BJ (cell line): ENCODE measurements at regions not wholly inside any gene's neighbourhood (a gene's known extent, or its start where the extent isn't known, plus 50 kb on each side); places are given as distances from the start of the nearest gene placed in this dataset.
A peak's percentile ranks its signal among the peaks of the same experiment; 100 is the strongest.

ENCODE experiments used
- CTCF ChIA-PET: fragments of 350-600 bp; formaldehyde crosslinking; extraction: SDS; loops from one replicate; lab custom pipeline; 2021; ENCODE audit warnings: antibody characterized with exemption, inconsistent platforms; lab: Yijun Ruan, JAX
- POLR2A ChIA-PET: fragments of 300-600 bp; sonication (Branson Sonifier 250); formaldehyde crosslinking; extraction: SDS; loops from one replicate; lab custom pipeline; 2021; ENCODE audit warnings: antibody characterized with exemption; lab: Charles Lee
- DNase-seq: peaks from one replicate; pipeline ENCODE4 v3.0.0-alpha.2; 2011; ENCODE audit warnings: low read depth
- H3K27me3 ChIP-seq: 2 replicates; pipeline ENCODE4 v1.6.0; 2011; ENCODE audit warnings: low read length; ENCODE audit not compliant: control insufficient read depth, insufficient read depth
- H3K36me3 ChIP-seq: 2 replicates; pipeline ENCODE4 v1.5.1; 2011; ENCODE audit warnings: low read length; ENCODE audit not compliant: control insufficient read depth, insufficient read depth
- H3K4me3 ChIP-seq: 2 replicates; pipeline ENCODE4 v1.5.1; 2011; ENCODE audit warnings: low read depth, mild to moderate bottlenecking, control low read depth, low read length
- CTCF ChIP-seq: IDR thresholded peaks from 2 replicates; pipeline ENCODE4 v1.5.1; 2011; ENCODE audit warnings: low read depth, mild to moderate bottlenecking, control low read depth, inconsistent platforms, low read length, moderate library complexity; ENCODE audit not compliant: insufficient read depth

GRCh38 chr2:228673876-228674554, 492.5 kb upstream of the SPHKAP start:
- ChIA-PET CTCF (interaction anchor here (0.9 to 1.8 kb wide), 6 partner anchors 15 to 913 kb away, joined by 3 to 4 read pairs (median 4); no protein-coding TSS in a partner anchor), POLR2A (no interaction called here)
- Histone ChIP-seq H3K36me3 (no peaks in the 10 kb centered on the region), H3K4me3 (no peak overlapping the region), H3K27me3 (no peaks in the 10 kb centered on the region)
- TF ChIP-seq CTCF, result no peak
- no peak for DNase-seq

GRCh38 chr2:228669690-228670089, 488.2 kb upstream of the SPHKAP start:
- no peaks in the 10 kb centered on the region for H3K36me3 ChIP-seq

GRCh38 chr2:228665232-228665631, 483.7 kb upstream of the SPHKAP start:
- no peaks in the 10 kb centered on the region for H3K36me3 ChIP-seq
- no peaks in the 10 kb centered on the region for H3K27me3 ChIP-seq
- TF ChIP-seq CTCF, result no peak
- ChIA-PET POLR2A (interaction anchor here (0.6 kb wide), 1 partner anchor 64 kb away, joined by 3 read pairs; no protein-coding TSS in a partner anchor), CTCF (no interaction called here)
- no peak for DNase-seq
- H3K4me3 ChIP-seq, result no peak overlapping the region

More at GRCh38 chr2:228669690-228670089, 488.2 kb upstream of the SPHKAP start:
- no peaks in the 10 kb centered on the region for H3K27me3 ChIP-seq
- no peak overlapping the region for H3K4me3 ChIP-seq
- ChIA-PET POLR2A (no interaction called here), CTCF (interaction anchor here (0.6 kb wide), 1 partner anchor 632 kb away, joined by 5 read pairs; no protein-coding TSS in a partner anchor)
- DNase-seq, result no peak
- no peak for TF ChIP-seq CTCF

- no peaks in the 10 kb centered on the region for H3K27me3 ChIP-seq
- POLR2A ChIA-PET, result interaction anchor here (0.7 kb wide), 1 partner anchor 685 kb away, joined by 4 read pairs; no protein-coding TSS in a partner anchor
- CTCF ChIA-PET, result interaction anchor here (0.6 to 6.4 kb wide), 8 partner anchors 10 to 1003 kb away, joined by 3 to 50 read pairs (median 4); no protein-coding TSS in a partner anchor
Observed at GRCh38 chr2:228658998-228659397, 477.5 kb upstream of the SPHKAP start.

More at GRCh38 chr2:228658998-228659397, 477.5 kb upstream of the SPHKAP start:
- peak; percentile 49 for DNase-seq
- Histone ChIP-seq H3K4me3 (no peak overlapping the region), H3K36me3 (no peaks in the 10 kb centered on the region)
- TF ChIP-seq CTCF, result no peak
